Spleen (tissue), 11 donors: ENCODE measurements at regions not wholly inside any gene's neighbourhood (a gene's known extent, or its start where the extent isn't known, plus 50 kb on each side); places are given as distances from the start of the nearest gene placed in this dataset.

Experiments
- DNase-seq: peaks from one replicate; pipeline ENCODE4 v3.0.0-alpha.2; 2020
- H3K27ac ChIP-seq, 8 donors: fragments of 200-600 bp; sonication (generic) in 7 of 8; 1 replicate in 4 of 8; 2 replicates in 4 of 8; pipeline versions ENCODE4 v1.5.0 to v1.8.0; 2016 to 2021; ENCODE audit warnings: inconsistent platforms in 4 of 8, mild to moderate bottlenecking in 4 of 8, moderate library complexity in 1 of 8
- H3K27me3 ChIP-seq, 7 donors: fragments of 200-600 bp; sonication (generic) in 6 of 7; replicated peaks in 1 of 7; 1 replicate in 4 of 7; 2 replicates in 3 of 7; pipeline versions ENCODE4 v1.5.0 to v1.8.0; 2016 to 2021; ENCODE audit warnings: inconsistent platforms in 3 of 7, mild to moderate bottlenecking in 1 of 7
- H3K36me3 ChIP-seq, 6 donors: fragments of 200-600 bp; sonication (generic) in 5 of 6; 1 replicate in 4 of 6; 2 replicates in 2 of 6; pipeline versions ENCODE4 v1.5.0 to v1.8.0; 2016 to 2021; ENCODE audit warnings: inconsistent platforms in 2 of 6
- H3K4me1 ChIP-seq, 6 donors: fragments of 200-600 bp; sonication (generic) in 5 of 6; 1 replicate in 3 of 6; 2 replicates in 3 of 6; pipeline versions ENCODE4 v1.5.0 to v1.8.0; 2016 to 2021; ENCODE audit warnings: inconsistent platforms in 3 of 6
- H3K4me3 ChIP-seq, 8 donors: fragments of 200-600 bp; sonication (generic) in 7 of 8; 1 replicate in 4 of 8; 2 replicates in 4 of 8; pipeline versions ENCODE4 v1.5.0 to v1.8.0; 2016 to 2021; ENCODE audit warnings: inconsistent platforms in 4 of 8, mild to moderate bottlenecking in 4 of 8, moderate library complexity in 2 of 8
- H3K9me3 ChIP-seq, 8 donors: fragments of 200-600 bp; sonication (generic) in 7 of 8; 1 replicate in 4 of 8; 2 replicates in 4 of 8; pipeline versions ENCODE4 v1.5.0 to v1.8.0; 2016 to 2021; ENCODE audit warnings: inconsistent platforms in 4 of 8
- POLR2A ChIP-seq, 3 donors: fragments of 450-650 bp; IDR thresholded peaks; one replicate each; pipeline ENCODE4 v1.5.1; 2017; ENCODE audit warnings: antibody characterized with exemption in 3 of 3, mild to moderate bottlenecking in 1 of 3
- POLR2AphosphoS5 ChIP-seq, 3 donors: sonication (generic); formaldehyde crosslinking; IDR thresholded peaks; one replicate each; pipeline ENCODE4 v1.5.1; 2017; ENCODE audit warnings: antibody characterized with exemption in 3 of 3
- WGBS, 5 donors: extraction: QIAGEN DNeasy Blood & Tissue Kit in 3 of 5; methylation state at CpG; one replicate each; pipeline versions ENCODE4 v1.1.5 to v1.1.7; 2013 to 2018; 5-methylcytosine and 5-hydroxymethylcytosine counted together
- intact Hi-C: fragments of 100-400 bp; cut with DNase I; formaldehyde crosslinking; loops from one replicate; pipeline ENCODE4 v1.15.0; 2023; ENCODE audit warnings: low total_unique reads
- TF ChIP-seq, protein P1 (sequence below), 11 experiments: fragments of 200-600 bp in 7 of 11; fragments of 450-650 bp in 4 of 11; sonication (generic) in 4 of 11; IDR thresholded peaks in 8 of 11; conservative IDR thresholded peaks in 3 of 11; 1 replicate in 7 of 11; 2 replicates in 4 of 11; pipeline versions ENCODE4 v1.4.0 to v1.8.0; 2016 to 2021; ENCODE audit warnings: antibody characterized with exemption in 11 of 11, inconsistent platforms in 4 of 11, mild to moderate bottlenecking in 1 of 11
- donor health status: healthy with polysubstance abuse.
- donor health status: DM: no; HTN: no; CAD: no; lungs with moderate emphysema.
- donor health status: DM: no; HTN: no; CAD: no.
- donor health status: Bipolar disorder and iron deficiency.
- donor health status: healthy.
- donor health status: DM: no; HTN: no; CAD: no.
- donor health status: DM: yes; HTN: yes; CAD: no.

DNA sequence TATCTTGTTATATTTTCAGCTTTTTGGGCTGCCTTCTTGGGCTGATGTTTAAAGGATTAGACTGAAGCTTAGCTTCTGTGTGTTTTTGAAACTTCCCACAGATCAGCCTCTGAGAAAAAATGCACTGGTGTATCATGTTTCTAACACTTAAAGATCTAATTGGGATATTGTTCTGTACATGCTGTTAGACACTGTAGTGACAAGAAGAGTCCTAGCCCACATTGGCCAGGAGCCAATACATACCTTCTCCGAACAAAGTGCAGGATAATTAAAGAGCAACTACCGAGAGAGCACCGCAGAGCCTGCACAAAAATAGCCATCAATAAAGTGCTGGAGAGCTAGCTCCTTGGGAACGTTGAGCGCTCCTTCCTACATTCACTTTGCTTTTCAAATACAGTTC, 289.4 kb upstream of the SP8 start:
- intact Hi-C loops = no loop called here
- no peak for DNase-seq
- 63 to 83% (median 80%) methylated on average over 5 of the region's 5 CpGs for WGBS, 5 donors
- Histone ChIP-seq H3K27ac (no peak overlapping the region), H3K4me1 (no peaks in the 10 kb centered on the region), H3K36me3 (no peaks in the 10 kb centered on the region), H3K4me3 (no peak overlapping the region), H3K27me3 (no peaks in the 10 kb centered on the region), H3K9me3 (no peaks in the 10 kb centered on the region)
- TF ChIP-seq POLR2A (IDR thresholded peaks at IDR 0.05) (no peak), POLR2AphosphoS5 (IDR thresholded peaks at IDR 0.05) (no peak)
- TF ChIP-seq, protein P1, sequence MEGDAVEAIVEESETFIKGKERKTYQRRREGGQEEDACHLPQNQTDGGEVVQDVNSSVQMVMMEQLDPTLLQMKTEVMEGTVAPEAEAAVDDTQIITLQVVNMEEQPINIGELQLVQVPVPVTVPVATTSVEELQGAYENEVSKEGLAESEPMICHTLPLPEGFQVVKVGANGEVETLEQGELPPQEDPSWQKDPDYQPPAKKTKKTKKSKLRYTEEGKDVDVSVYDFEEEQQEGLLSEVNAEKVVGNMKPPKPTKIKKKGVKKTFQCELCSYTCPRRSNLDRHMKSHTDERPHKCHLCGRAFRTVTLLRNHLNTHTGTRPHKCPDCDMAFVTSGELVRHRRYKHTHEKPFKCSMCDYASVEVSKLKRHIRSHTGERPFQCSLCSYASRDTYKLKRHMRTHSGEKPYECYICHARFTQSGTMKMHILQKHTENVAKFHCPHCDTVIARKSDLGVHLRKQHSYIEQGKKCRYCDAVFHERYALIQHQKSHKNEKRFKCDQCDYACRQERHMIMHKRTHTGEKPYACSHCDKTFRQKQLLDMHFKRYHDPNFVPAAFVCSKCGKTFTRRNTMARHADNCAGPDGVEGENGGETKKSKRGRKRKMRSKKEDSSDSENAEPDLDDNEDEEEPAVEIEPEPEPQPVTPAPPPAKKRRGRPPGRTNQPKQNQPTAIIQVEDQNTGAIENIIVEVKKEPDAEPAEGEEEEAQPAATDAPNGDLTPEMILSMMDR (IDR thresholded peaks at IDR 0.05 in 8 of 11, conservative IDR thresholded peaks at IDR 0.05 in 3 of 11) = no peak

DNA sequence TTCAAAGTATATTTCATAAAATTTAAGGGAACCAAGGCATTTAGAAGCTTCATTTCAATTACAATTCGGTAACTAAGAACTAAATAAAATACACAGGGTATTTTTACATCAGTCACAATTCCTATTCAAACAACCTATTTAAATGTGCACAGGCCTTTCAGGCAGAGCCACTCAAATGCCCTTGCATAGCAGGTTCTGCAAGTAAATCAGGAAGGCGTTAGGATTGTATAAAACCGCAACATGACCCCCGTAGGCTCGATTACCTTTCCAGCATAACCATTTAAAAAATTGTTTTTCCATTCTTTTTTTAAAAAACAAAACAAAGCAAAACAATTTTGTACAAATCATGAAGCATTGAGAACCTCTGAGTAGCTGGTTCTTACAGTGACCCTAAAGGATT, 289.9 kb upstream of the SP8 start:
- H3K9me3 ChIP-seq = no peaks in the 10 kb centered on the region
- WGBS, 5 donors = 64 to 86% (median 71%) methylated on average over 5 of the region's 5 CpGs
- no peak overlapping the region for H3K4me3 ChIP-seq
- DNase-seq = no peak
- no peaks in the 10 kb centered on the region for H3K27me3 ChIP-seq
- H3K4me1 ChIP-seq = no peaks in the 10 kb centered on the region
- intact Hi-C loops = no loop called here
- no peak overlapping the region for H3K27ac ChIP-seq
- no peaks in the 10 kb centered on the region for H3K36me3 ChIP-seq
- TF ChIP-seq POLR2A (IDR thresholded peaks at IDR 0.05) (no peak), POLR2AphosphoS5 (IDR thresholded peaks at IDR 0.05) (no peak)
- TF ChIP-seq, protein P1 (IDR thresholded peaks at IDR 0.05 in 8 of 11, conservative IDR thresholded peaks at IDR 0.05 in 3 of 11) = no peak

DNA sequence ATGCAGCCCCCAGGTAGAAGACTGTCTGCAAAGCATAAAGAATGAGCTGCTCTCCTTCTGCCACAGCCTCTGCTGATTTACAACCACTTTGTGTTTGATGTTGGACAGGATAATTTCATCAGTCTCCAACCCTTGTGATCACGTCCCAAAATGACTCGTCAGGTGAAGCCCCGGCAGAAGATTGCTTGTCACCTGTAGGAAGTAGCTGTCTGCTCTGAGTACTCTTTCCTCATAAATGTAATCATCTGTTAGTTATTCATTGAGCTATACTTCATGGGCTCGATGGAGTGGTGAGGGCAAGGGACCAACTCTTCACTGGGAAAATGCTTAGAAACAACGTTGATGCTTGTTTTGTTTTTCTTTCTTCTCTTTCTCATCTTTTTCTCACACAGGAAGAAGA, 290.9 kb upstream of the SP8 start:
- intact Hi-C loops = no loop called here
- Histone ChIP-seq H3K27ac (no peak overlapping the region), H3K9me3 (no peaks in the 10 kb centered on the region), H3K4me1 (no peaks in the 10 kb centered on the region), H3K36me3 (no peaks in the 10 kb centered on the region), H3K27me3 (no peaks in the 10 kb centered on the region), H3K4me3 (no peak overlapping the region)
- TF ChIP-seq, protein P1 (IDR thresholded peaks at IDR 0.05 in 8 of 11, conservative IDR thresholded peaks at IDR 0.05 in 3 of 11) = no peak
- no peak for TF ChIP-seq POLR2A (IDR thresholded peaks at IDR 0.05)
- no peak for TF ChIP-seq POLR2AphosphoS5 (IDR thresholded peaks at IDR 0.05)
- 77 to 90% (median 80%) methylated on average over 5 of the region's 5 CpGs for WGBS, 5 donors
- no peak for DNase-seq

DNA sequence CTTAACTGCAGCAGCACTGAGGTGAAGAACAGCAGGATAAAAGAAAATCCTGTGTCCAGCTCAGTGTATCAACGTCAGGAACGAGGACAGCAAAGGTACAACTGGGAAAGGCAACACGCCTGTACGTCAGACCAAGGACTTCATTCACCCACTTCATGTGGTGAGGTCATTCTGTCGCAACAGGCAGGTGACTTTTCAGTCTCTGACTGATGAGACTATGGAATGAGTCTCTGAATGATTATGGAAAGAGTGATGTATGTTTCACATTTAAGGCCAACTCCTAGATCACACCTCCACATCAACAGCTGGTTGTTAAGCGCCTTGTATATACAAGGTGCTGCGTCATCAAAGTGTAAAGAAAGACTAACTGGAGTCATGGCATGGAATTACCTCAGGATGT, 297.6 kb upstream of the SP8 start:
- Histone ChIP-seq H3K4me1 (no peaks in the 10 kb centered on the region), H3K9me3 (peaks cover 0 to 4% (median 0%) of the 10 kb centered on the region in 8 donors), H3K36me3 (no peaks in the 10 kb centered on the region), H3K4me3 (no peak overlapping the region), H3K27me3 (peaks cover 0 to 5% (median 0%) of the 10 kb centered on the region in 7 donors), H3K27ac (no peak overlapping the region)
- WGBS, 5 donors = 87 to 93% (median 88%) methylated on average over 7 of the region's 7 CpGs
- TF ChIP-seq POLR2AphosphoS5 (IDR thresholded peaks at IDR 0.05) = no peak
- no peak for TF ChIP-seq POLR2A (IDR thresholded peaks at IDR 0.05)
- TF ChIP-seq, protein P1 (IDR thresholded peaks at IDR 0.05 in 8 of 11, conservative IDR thresholded peaks at IDR 0.05 in 3 of 11) = no peak
- intact Hi-C loops = no loop called here
- DNase-seq = no peak
